ENCODE measurements at regions not wholly inside any gene's neighbourhood (a gene's known extent, or its start where the extent isn't known, plus 50 kb on each side); places are given as distances from the start of the nearest gene placed in this dataset.
A peak's percentile ranks its signal among the peaks of the same experiment; 100 is the strongest.

DNA sequence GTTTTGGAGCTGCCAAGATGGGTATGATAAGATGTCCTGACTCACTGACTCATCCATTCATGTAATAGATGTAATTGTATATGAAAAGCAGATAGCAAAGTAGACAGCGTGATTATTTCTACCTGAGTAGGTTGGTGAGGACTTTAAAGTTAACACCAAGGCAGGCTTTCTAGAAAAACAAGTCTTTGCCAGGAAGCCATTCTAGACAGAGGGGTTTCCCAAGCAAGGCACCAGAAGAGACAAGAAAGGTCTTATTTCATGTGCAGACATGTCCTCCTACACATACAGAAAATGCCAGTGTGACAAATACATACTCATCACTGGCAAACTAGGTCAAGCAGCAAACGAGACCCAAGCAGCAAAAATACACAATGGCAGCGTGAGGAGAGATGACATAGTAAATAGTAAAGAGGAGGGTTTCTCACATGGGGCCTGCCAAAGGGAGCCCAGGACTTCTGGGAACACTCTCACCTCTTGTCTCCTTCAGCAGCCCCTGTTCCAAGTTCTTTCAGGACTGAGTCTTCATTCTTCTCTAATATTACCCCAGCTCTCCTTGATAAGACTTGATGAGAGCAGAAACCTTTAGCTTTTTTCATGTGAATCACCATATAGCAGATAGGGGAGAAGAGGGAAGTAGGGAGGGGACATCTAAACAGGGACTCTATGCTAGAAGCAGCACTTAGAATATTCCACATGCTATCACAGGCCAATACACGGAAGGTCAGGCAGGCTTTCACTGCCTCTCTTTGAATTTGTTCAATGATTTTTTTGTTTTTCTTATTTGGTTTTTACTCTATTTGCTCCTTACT, 114.6 kb upstream of the ATP1B1 start:
- in situ Hi-C loops (cut with MboI; ENCODE audit: low pct_ligation_motif_present in 1 of 4, low pct_unique_long_range_greater_than_20kb in 1 of 4, low sequenced_read_pairs in 3 of 4) = no loop called here
- 68 to 83% methylated on average over 2 to 4 of the region's 4 CpGs for WGBS, 2 donors (ENCODE audit: low coverage in 1 of 2)
- no peaks in the 10 kb centered on the region for H3K27me3 ChIP-seq

DNA sequence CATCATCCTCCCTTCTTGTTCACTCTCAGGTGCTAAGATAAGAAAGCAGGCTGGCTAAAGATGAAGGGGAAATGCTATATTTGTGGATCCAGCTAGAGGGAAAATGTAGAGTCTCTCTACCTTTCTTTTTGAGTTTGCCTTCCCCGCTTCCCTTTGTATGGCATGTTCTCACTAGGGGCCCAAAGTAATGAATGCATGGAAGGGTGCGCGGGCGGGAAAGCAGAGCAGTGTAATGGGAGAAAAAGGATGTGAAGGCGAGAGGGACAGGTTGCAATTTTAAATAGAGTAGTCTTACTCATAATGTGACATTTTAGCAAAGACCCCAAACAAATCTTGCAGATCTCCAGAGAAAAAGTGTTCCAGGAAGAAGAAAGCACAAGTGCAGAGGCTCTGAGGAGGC, 105.1 kb upstream of the ATP1B1 start:
- no peak for DNase-seq
- H3K9me3 ChIP-seq = no peaks in the 10 kb centered on the region
- H3K27me3 ChIP-seq = no peaks in the 10 kb centered on the region
- in situ Hi-C loops (cut with MboI; ENCODE audit: low pct_ligation_motif_present in 1 of 4, low pct_unique_long_range_greater_than_20kb in 1 of 4, low sequenced_read_pairs in 3 of 4) = no loop called here
- peaks cover 0 to 7% (median 0%) of the 10 kb centered on the region in 4 donors for H3K4me1 ChIP-seq
- H3K27ac ChIP-seq = no peak overlapping the region
- TF ChIP-seq EP300 (IDR thresholded peaks at IDR 0.05; ENCODE audit: low read depth) = no peak
- TF ChIP-seq POLR2AphosphoS5 (IDR thresholded peaks at IDR 0.05) = no peak
- no peaks in the 10 kb centered on the region for H3K36me3 ChIP-seq
- WGBS, 2 donors (ENCODE audit: low coverage in 1 of 2) = 95% methylated on average over 5 of the region's 5 CpGs
- intact Hi-C loops (cut with DNase I; ENCODE audit: low total_unique reads) = no loop called here
- no peak overlapping the region for H3K4me3 ChIP-seq

More for the DNA sequence above, 114.6 kb upstream of the ATP1B1 start:
- intact Hi-C loops (cut with DNase I; ENCODE audit: low total_unique reads) = no loop called here
- DNase-seq = no peak
- H3K4me3 ChIP-seq = no peak overlapping the region
- no peaks in the 10 kb centered on the region for H3K36me3 ChIP-seq
- no peaks in the 10 kb centered on the region for H3K9me3 ChIP-seq
- H3K4me1 ChIP-seq = no peaks in the 10 kb centered on the region
- TF ChIP-seq POLR2AphosphoS5 (IDR thresholded peaks at IDR 0.05) (no peak), EP300 (IDR thresholded peaks at IDR 0.05; ENCODE audit: low read depth) (no peak), POLR2A (IDR thresholded peaks at IDR 0.05) (no peak)
- TF ChIP-seq, protein P1, sequence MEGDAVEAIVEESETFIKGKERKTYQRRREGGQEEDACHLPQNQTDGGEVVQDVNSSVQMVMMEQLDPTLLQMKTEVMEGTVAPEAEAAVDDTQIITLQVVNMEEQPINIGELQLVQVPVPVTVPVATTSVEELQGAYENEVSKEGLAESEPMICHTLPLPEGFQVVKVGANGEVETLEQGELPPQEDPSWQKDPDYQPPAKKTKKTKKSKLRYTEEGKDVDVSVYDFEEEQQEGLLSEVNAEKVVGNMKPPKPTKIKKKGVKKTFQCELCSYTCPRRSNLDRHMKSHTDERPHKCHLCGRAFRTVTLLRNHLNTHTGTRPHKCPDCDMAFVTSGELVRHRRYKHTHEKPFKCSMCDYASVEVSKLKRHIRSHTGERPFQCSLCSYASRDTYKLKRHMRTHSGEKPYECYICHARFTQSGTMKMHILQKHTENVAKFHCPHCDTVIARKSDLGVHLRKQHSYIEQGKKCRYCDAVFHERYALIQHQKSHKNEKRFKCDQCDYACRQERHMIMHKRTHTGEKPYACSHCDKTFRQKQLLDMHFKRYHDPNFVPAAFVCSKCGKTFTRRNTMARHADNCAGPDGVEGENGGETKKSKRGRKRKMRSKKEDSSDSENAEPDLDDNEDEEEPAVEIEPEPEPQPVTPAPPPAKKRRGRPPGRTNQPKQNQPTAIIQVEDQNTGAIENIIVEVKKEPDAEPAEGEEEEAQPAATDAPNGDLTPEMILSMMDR (IDR thresholded peaks at IDR 0.05) = no peak
- no peak overlapping the region for H3K27ac ChIP-seq

DNA sequence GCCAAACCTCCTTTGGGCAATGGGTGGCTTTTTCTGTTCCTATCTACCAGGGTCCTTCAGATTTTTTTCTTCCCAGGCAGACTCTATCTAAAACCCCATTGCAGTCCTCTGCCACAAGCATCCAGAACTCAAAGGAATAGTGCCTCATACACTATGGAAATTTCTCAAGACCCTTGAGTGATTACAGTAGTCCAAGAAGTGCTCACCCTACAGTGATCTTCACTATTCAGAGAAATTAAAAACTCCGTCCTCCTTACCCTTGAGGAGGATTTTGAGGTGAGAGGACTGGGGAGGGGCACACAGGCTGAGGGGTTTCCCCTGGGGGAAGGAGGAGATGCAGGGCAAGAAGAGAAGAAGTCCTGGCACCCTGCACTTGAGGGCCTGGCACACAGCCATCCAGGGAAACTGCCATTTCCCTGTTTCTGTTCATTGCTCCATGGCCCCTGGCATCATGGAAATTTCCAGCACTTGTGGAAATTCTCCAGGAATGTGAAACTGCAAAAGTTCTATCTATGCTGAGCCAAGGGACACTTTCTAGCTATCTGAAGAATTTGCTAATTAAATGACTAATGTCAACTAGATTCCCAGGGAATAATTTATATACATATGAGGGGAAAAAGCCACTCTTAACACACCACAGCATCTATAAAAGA, 102.5 kb upstream of the ATP1B1 start:
- intact Hi-C loops (cut with DNase I; ENCODE audit: low total_unique reads) = no loop called here
- Histone ChIP-seq H3K36me3 (no peaks in the 10 kb centered on the region), H3K27ac (no peak overlapping the region), H3K4me1 (peaks cover 0 to 7% (median 0%) of the 10 kb centered on the region in 4 donors), H3K27me3 (no peaks in the 10 kb centered on the region), H3K9me3 (no peaks in the 10 kb centered on the region), H3K4me3 (no peak overlapping the region)
- in situ Hi-C loops (cut with MboI; ENCODE audit: low pct_ligation_motif_present in 1 of 4, low pct_unique_long_range_greater_than_20kb in 1 of 4, low sequenced_read_pairs in 3 of 4) = no loop called here
- peak; percentile 26 for DNase-seq
- WGBS, 2 donors (ENCODE audit: low coverage in 1 of 2) = 73 to 100% methylated on average over 1 of the region's 1 CpG
- TF ChIP-seq, protein P1 (IDR thresholded peaks at IDR 0.05) = no peak
- TF ChIP-seq EP300 (IDR thresholded peaks at IDR 0.05; ENCODE audit: low read depth) (no peak), POLR2A (IDR thresholded peaks at IDR 0.05) (no peak), POLR2AphosphoS5 (IDR thresholded peaks at IDR 0.05) (no peak)

DNA sequence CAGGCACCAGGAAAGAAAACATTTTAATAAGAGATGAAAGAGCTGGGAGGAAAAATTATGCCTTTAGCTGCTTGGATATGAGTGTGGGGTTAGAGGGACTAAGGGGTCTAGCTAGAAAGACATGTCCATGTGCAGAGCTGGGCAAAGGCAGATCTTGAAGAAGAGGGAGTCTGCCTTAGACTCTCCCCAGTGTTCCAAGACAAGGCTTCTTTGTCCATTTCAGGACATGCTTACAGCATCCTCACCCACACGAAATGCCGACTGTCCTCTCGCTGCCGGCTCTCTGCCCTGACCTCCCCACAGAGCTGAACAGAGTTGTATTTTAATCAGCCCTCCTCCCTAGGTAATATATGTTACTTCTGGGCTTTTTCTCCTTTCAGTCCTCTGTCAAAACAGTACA, 100.7 kb upstream of the ATP1B1 start:
- Histone ChIP-seq H3K4me3 (no peak overlapping the region), H3K27ac (no peak overlapping the region), H3K36me3 (no peaks in the 10 kb centered on the region), H3K9me3 (no peaks in the 10 kb centered on the region), H3K4me1 (peaks cover 0 to 7% (median 0%) of the 10 kb centered on the region in 4 donors), H3K27me3 (no peaks in the 10 kb centered on the region)
- DNase-seq = no peak
- in situ Hi-C loops (cut with MboI; ENCODE audit: low pct_ligation_motif_present in 1 of 4, low pct_unique_long_range_greater_than_20kb in 1 of 4, low sequenced_read_pairs in 3 of 4) = no loop called here
- 92 to 95% methylated on average over 4 of the region's 4 CpGs for WGBS, 2 donors (ENCODE audit: low coverage in 1 of 2)
- intact Hi-C loops (cut with DNase I; ENCODE audit: low total_unique reads) = no loop called here
- TF ChIP-seq POLR2A (IDR thresholded peaks at IDR 0.05) (no peak), EP300 (IDR thresholded peaks at IDR 0.05; ENCODE audit: low read depth) (no peak)

DNA sequence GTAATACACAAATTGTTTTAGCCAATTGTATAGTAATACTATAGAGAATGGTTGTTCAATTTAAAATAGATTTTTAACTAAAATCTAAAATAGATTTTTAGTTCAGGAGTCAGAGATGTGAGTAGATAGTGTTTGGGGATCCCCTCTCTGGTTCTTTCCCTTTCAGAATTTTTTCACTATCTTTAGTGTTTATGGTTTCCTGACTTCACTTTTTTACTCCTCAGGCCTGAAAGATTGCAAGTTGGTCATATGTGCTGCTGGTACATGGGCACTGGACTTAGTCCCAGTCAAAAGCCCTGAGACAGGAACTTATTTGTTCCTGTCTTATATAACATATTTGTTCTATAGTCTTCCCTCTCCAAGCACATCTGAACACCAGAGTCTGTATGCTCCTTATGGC, 96.8 kb upstream of the ATP1B1 start:
- in situ Hi-C loops (cut with MboI; ENCODE audit: low pct_ligation_motif_present in 1 of 4, low pct_unique_long_range_greater_than_20kb in 1 of 4, low sequenced_read_pairs in 3 of 4) (no loop called here), intact Hi-C loops (cut with DNase I; ENCODE audit: low total_unique reads) (no loop called here)
- H3K4me1 ChIP-seq = no peaks in the 10 kb centered on the region
- H3K36me3 ChIP-seq = no peaks in the 10 kb centered on the region
- H3K27ac ChIP-seq = no peak overlapping the region
- no peaks in the 10 kb centered on the region for H3K9me3 ChIP-seq
- no peak overlapping the region for H3K4me3 ChIP-seq
- no peak for TF ChIP-seq POLR2A (IDR thresholded peaks at IDR 0.05)
- TF ChIP-seq, protein P1 (IDR thresholded peaks at IDR 0.05) = no peak
- no peak for TF ChIP-seq POLR2AphosphoS5 (IDR thresholded peaks at IDR 0.05)
- TF ChIP-seq EP300 (IDR thresholded peaks at IDR 0.05; ENCODE audit: low read depth) = no peak
- no peak for DNase-seq
- no peaks in the 10 kb centered on the region for H3K27me3 ChIP-seq

Measured in transverse colon (tissue), 4 donors.